GM18873 (cell line): ENCODE measurements at regions not wholly inside any gene's neighbourhood (a gene's known extent, or its start where the extent isn't known, plus 50 kb on each side); places are given as distances from the start of the nearest gene placed in this dataset.
A peak's percentile ranks its signal among the peaks of the same experiment; 100 is the strongest.

ENCODE experiments used
- ATAC-seq: cut with Tn5 transposase; IDR thresholded peaks from one replicate; pipeline ENCODE4 v1.9.1; 2021; ENCODE audit warnings: mild to moderate bottlenecking, moderate library complexity, moderate number of reproducible peaks; ENCODE audit not compliant: unreplicated experiment, low FRiP score

DNA sequence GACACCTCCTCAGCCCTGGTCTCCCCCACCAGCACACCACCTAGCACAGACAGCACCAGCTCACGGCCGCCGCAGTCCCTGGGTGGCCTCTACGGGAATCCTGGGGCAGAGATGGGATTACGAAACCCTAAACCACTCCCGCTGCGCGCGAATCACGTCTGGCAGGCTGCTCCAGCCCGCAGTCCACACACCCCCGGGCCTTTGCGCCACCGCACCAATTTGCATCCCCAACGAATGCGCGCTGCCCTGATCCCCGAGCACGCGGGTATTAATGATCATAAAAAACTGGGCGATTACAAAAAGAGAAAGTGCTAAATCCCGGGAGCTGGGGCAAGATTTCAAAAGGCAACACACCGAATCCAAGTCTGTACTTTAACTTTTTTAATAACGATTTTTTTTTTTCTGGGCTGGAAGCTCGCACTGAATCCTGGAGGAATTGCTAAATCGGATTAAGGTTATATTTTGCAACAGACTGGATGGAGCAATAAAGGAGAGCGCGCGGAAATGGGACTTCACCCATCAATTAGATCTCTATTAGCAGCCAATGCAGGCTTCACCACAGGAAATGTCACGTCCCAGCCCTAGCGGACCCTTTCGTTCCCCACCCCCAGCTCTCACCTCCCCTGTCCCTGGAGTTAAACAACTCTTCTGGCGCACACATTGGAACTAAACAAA is 69.8 kb upstream of the TMEM33 start:
- ATAC-seq, result no peak

DNA sequence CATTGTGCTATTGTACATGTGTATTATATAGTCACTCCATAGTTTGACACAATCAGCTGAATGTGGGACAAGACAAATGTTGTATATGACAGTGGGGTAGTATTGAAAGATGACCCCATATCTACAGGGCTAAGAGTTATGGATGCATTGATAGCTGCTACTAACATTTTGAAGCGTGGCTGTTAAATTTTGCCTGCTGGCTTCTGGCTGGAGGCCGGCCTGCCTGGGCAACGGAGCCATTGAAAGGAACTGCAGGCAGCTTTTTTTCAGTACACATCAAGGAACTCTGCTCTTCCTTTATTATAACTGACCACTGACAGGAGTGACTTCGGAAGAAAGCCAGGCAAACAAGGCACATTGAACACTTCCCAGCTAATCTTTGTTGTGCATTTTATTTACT is 76.1 kb upstream of the TMEM33 start:
- ATAC-seq, result no peak

DNA sequence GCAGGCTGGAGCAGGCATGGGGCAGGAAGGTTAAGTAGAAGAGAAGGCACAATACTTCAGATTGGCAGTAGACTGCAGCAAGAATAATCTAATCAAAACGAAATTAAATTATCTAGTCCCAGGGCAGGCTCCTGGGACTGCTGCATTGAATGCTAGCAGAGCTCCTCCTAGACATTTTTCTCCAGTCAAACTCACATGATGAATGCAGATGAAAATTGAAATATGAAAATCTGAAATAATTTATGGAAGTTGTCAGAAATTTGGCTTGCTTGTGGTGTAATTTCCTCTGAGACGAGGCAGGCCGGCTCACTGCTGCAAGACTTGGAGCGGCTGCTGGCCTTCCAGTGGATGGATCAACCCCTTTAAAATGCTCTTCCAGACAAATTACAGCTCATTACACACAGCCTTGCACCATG is 78.0 kb upstream of the TMEM33 start:
- no peak for ATAC-seq

- ATAC-seq, result no peak
Observed at GRCh38 chr4:41856797-41857196, 78.4 kb upstream of the TMEM33 start.

GRCh38 chr4:41853973-41854372 is 81.3 kb upstream of the TMEM33 start:
- ATAC-seq, result no peak

GRCh38 chr4:41852229-41852628 is 83.0 kb upstream of the TMEM33 start:
- ATAC-seq, result no peak

DNA sequence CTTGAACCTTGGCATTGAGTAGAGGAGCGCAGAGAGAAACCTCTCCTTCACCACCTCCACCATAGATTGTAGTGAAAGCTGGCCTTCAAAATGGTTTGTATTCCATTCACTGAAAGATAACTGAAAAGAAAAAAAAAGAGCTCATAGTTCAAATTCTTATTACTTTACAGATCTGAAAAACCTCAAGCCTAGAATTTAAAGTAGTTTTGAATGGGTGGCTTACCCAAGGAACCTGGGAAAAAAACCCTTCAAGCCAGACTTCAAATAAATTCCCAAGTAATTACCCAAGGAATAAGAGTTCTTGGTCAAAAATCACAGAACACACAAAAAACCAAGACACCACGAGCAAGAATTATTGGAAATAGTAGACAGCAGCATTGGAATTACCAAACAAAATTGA is 83.6 kb upstream of the TMEM33 start:
- no peak for ATAC-seq

DNA sequence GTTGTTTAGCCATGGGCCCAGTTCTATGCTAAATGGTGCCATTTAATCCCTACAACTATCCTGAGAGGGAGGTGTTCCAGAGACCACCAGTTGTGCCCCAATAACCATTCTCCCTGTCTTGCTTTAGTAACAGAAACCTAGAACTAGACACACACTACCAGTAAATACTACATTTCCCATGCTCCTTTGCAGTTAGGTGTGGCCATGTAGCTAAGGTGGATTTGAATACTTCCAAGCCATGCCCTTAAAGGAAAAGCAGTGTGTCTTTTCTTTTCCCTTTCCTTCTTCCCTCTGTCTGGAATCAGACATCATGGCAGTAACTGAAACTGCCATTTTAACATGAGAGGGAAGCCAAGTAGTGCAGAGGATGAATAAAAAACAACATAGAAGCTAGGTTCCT is 90.9 kb upstream of the TMEM33 start:
- no peak for ATAC-seq

- ATAC-seq, result peak; percentile 79
Observed at GRCh38 chr4:41839916-41840854, 91.7 kb upstream of the PHOX2B start.

- no peak for ATAC-seq
Observed at GRCh38 chr4:41838590-41838989, 90.1 kb upstream of the PHOX2B start.

DNA sequence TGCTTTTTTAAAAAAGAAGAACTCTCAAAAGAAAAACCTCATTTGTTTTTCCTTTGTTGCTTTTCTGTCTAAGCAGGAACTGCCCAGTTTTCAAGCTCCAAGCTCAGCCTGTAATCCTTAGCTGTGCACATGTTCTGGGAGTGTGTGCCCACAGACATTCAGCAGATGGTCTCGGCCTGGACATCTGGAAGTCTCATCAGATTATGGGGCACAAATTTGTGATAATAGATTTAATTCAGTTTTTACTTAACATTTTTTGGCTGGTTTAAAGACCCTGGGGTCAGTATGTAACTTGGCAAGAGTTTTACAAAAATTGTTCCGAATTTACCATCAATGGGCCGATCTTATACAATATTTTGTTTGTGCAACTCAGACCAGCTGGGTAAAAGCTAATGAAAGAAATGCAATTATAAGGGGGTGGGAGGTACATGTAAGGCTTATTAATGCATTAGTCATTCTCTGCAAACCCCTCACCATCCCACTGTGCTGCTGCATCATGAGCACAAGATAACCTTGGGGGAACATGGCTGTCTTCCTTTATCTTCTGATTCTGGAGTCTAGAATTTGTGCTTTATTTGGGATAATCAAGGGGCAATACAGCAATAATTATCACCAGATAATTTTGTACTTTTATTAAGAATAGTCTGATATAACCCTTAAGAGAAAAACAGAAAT is 86.9 kb upstream of the PHOX2B start:
- ATAC-seq, result no peak

GRCh38 chr4:41832961-41833360 is 84.4 kb upstream of the PHOX2B start:
- ATAC-seq, result no peak

- no peak for ATAC-seq
Observed at GRCh38 chr4:41822325-41822724, 73.8 kb upstream of the PHOX2B start.

DNA sequence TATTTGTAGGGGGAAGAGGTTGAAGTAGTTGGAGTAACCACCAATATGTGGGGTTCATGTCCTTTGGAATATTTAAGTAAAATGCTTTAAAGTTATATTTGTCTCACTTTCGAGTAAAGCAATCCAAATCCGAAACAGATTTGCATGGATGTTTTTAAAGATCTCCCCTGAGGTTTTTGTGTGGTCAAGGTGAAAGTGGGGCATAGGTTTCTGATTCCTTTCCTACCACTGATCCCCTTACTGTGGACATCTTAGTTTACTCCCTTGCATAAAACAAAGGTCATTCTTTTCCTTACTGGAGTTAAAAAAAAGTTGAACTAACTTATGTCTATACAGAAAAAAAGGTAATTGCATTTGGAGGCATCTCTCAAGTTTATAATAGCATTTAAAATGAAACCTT is 71.9 kb upstream of the PHOX2B start:
- ATAC-seq, result no peak

- no peak for ATAC-seq
Observed at GRCh38 chr4:41819621-41820020, 71.1 kb upstream of the PHOX2B start.

GRCh38 chr4:41815473-41815872 is 66.9 kb upstream of the PHOX2B start:
- no peak for ATAC-seq

DNA sequence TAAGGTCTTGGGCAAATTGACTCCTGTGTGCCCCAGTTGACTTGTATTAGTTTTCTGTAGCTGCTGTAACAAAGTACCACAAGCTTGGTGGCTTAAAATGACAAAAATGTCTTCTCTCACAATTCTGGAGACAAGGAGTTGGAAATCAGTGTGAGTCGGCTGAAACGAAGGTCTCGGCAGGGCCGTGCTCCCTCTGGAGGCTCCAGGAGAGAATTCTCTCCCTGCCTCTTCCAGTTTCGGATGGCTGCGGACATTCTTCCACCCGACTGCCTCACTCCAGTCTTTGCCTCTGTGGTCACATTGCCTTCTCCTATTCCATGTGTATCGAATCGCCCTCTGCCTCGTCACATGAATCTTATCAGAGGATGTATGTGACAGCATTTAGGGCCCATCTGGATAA is 66.0 kb upstream of the PHOX2B start:
- no peak for ATAC-seq

- no peak for ATAC-seq
Observed at GRCh38 chr4:41806807-41807206, 58.3 kb upstream of the PHOX2B start.

- ATAC-seq, result no peak
Observed at GRCh38 chr4:41802590-41802989, 54.1 kb upstream of the PHOX2B start.

DNA sequence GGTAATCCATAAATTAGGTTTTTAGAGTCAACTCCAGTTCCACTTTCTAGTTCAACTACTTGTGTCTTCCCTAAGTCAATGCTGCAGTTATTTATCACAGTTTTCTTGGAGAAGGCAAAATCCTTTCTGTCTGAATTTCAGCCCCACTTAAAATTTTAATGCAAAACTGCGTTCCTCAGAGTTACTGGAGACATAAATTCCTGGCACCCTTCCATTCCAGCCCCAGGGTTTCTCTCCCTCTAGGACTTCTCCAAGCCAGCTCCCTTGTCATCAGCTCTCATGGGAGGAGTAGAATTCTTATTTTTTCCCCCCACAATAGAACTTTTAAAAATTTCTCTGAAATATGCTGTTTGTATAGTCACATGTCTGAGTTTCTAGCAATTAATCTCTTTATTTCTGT is 50.6 kb upstream of the PHOX2B start:
- no peak for ATAC-seq
